Left renal cortex interstitium (tissue), 4 donors: ENCODE measurements at regions not wholly inside any gene's neighbourhood (a gene's known extent, or its start where the extent isn't known, plus 50 kb on each side); places are given as distances from the start of the nearest gene placed in this dataset.
"Not testable (repeated sequence)": the region's sequence is repeated elsewhere in the genome, so short reads cannot be mapped to it uniquely, and the experiment has no call there.

ENCODE experiments used
- DNase-seq, 4 donors: peaks; one replicate each; pipeline ENCODE4 v3.0.0-alpha.2; 2013; ENCODE audit warnings: low read depth in 4 of 4, low spot score in 2 of 4, missing footprints in 1 of 4

- DNase-seq = no peak
Measured at GRCh38 chr16:11414815-11415775, 69.8 kb downstream of the RMI2 start.

- DNase-seq = no peak
Measured at GRCh38 chr16:11416228-11417001, 71.2 kb downstream of the RMI2 start.

- DNase-seq = no peak
Measured at GRCh38 chr16:11417487-11417886, 72.2 kb downstream of the RMI2 start.

- no peak for DNase-seq
Measured at GRCh38 chr16:11418506-11418905, 73.2 kb downstream of the RMI2 start.

- not testable (repeated sequence) for DNase-seq
Measured at GRCh38 chr16:11420067-11420466, 74.8 kb downstream of the RMI2 start.

GRCh38 chr16:11420895-11421294 is 75.6 kb downstream of the RMI2 start:
- no peak for DNase-seq

- no peak for DNase-seq
Measured at GRCh38 chr16:11422381-11423314, 77.4 kb downstream of the RMI2 start.

- DNase-seq = no peak
Measured at GRCh38 chr16:11423315-11424117, 78.3 kb downstream of the RMI2 start.

GRCh38 chr16:11424118-11424460 is 78.8 kb downstream of the RMI2 start:
- DNase-seq = no peak

GRCh38 chr16:11425140-11425539 is 79.9 kb downstream of the RMI2 start:
- DNase-seq = no peak

- DNase-seq = no peak
Measured at GRCh38 chr16:11428623-11428953, 83.3 kb downstream of the RMI2 start.

GRCh38 chr16:11429123-11429522 is 83.9 kb downstream of the RMI2 start:
- no peak for DNase-seq

GRCh38 chr16:11429823-11430222 is 84.6 kb downstream of the RMI2 start:
- no peak for DNase-seq

- no peak for DNase-seq
Measured at GRCh38 chr16:11430601-11431317, 85.5 kb downstream of the RMI2 start.

- DNase-seq = no peak
Measured at GRCh38 chr16:11431915-11432465, 86.7 kb downstream of the RMI2 start.

- DNase-seq = no peak
Measured at GRCh38 chr16:11432856-11433395, 87.7 kb downstream of the RMI2 start.

GRCh38 chr16:11435576-11435975 is 90.3 kb downstream of the RMI2 start:
- DNase-seq = no peak

GRCh38 chr16:11437069-11437468 is 91.8 kb downstream of the RMI2 start:
- no peak for DNase-seq
